Activated CD8-positive, alpha-beta T cell treated with anti-CD3 and anti-CD28 coated beads, Interleukin-2, amount 10 ng/mL, durations not matched to agents 7 days and 5 days (primary cell): ENCODE measurements at regions not wholly inside any gene's neighbourhood (a gene's known extent, or its start where the extent isn't known, plus 50 kb on each side); places are given as distances from the start of the nearest gene placed in this dataset.

Experiments used
- ATAC-seq: fragments of 150-1000 bp; cut with Tn5 transposase; one replicate; pipeline ENCODE4 v1.10.0; 2021; ENCODE audit warnings: moderate library complexity
- CTCF ChIA-PET: fragments of 350-600 bp; sonication (Branson Sonifier 250); formaldehyde crosslinking; loops from one replicate; lab custom pipeline; 2021; ENCODE audit warnings: antibody characterized with exemption; lab: Charles Lee
- POLR2A ChIA-PET: fragments of 350-600 bp; sonication (Branson Sonifier 250); formaldehyde crosslinking; loops from one replicate; lab custom pipeline; 2021; ENCODE audit warnings: antibody characterized with exemption; lab: Charles Lee
- DNase-seq: peaks from one replicate; pipeline ENCODE4 v3.0.0-alpha.2; 2020
- H3K27ac Mint-ChIP-seq: one replicate; pipeline ENCODE4 v1.8.0; 2021; ENCODE audit warnings: mild to moderate bottlenecking, mixed read lengths
- H3K27me3 Mint-ChIP-seq: one replicate; pipeline ENCODE4 v1.8.0; 2021; ENCODE audit warnings: low read depth, mixed read lengths
- H3K36me3 Mint-ChIP-seq: one replicate; pipeline ENCODE4 v1.8.0; 2021; ENCODE audit warnings: low read depth, mixed read lengths
- H3K4me1 Mint-ChIP-seq: one replicate; pipeline ENCODE4 v1.8.0; 2021; ENCODE audit warnings: low read depth, mixed read lengths
- H3K4me3 Mint-ChIP-seq: one replicate; pipeline ENCODE4 v1.8.0; 2021; ENCODE audit warnings: mild to moderate bottlenecking, mixed read lengths
- H3K9me3 Mint-ChIP-seq: one replicate; pipeline ENCODE4 v1.8.0; 2022; ENCODE audit warnings: mixed read lengths; ENCODE audit not compliant: insufficient read depth

- DNase-seq (no peak), ATAC-seq (no peak)
- H3K9me3 Mint-ChIP-seq, result no peaks in the 10 kb centered on the region
- CTCF ChIA-PET, result no interaction called here
- H3K36me3 Mint-ChIP-seq, result no peaks in the 10 kb centered on the region
- POLR2A ChIA-PET, result no interaction called here
- no peaks in the 10 kb centered on the region for H3K27me3 Mint-ChIP-seq
- H3K4me3 Mint-ChIP-seq, result no peak overlapping the region
- no peaks in the 10 kb centered on the region for H3K4me1 Mint-ChIP-seq
- H3K27ac Mint-ChIP-seq, result no peak overlapping the region
Observed at GRCh38 chr3:176491084-176491483, 706.2 kb downstream of the TBL1XR1 start.

DNA sequence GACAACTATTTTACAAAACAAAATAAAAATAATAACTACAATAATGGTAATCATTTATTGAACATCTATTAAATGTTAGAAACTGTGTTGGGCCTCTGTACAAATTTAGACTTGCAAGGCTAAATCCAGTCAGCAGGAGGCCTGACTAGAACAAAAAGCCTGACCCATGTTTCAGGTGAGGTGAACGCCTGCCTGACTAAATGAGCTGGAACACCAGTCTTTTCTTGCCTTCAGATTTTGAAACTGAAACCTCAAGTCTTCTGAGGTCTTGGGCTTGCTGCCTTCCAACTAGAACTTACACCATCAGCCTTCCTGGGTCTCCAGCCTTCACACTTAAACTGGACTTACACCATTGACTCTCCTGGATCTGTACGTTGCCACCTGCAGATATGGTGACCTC lies 706.9 kb downstream of the TBL1XR1 start:
- CTCF ChIA-PET, result no interaction called here
- no peak for DNase-seq

DNA sequence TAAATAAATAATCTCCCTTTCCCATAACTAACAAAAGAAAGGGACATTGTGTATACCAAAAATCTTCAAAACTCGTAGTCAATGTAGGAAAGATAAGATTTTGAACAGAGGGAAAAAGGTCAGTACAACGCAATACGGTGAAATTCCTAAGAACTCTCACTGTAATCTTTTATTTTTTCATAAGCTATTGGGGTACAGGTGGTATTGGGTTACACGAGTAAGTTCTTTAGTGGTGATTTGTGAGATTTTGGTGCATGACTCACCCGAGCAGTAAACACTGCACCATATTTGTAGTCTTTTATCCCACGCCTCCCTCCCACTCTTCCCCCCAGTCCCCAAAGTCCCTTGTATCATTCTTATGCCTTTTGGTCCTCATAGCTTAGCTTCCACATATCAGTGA lies 718.0 kb downstream of the TBL1XR1 start:
- no peaks in the 10 kb centered on the region for H3K27me3 Mint-ChIP-seq
- no peaks in the 10 kb centered on the region for H3K4me1 Mint-ChIP-seq
- no peaks in the 10 kb centered on the region for H3K36me3 Mint-ChIP-seq
- no peak for ATAC-seq
- DNase-seq, result no peak
- H3K27ac Mint-ChIP-seq, result no peak overlapping the region
- ChIA-PET CTCF (no interaction called here), POLR2A (no interaction called here)
- H3K9me3 Mint-ChIP-seq, result peaks cover 7% of the 10 kb centered on the region
- H3K4me3 Mint-ChIP-seq, result no peak overlapping the region

More for the DNA sequence above, 706.9 kb downstream of the TBL1XR1 start:
- no peaks in the 10 kb centered on the region for H3K4me1 Mint-ChIP-seq
- H3K9me3 Mint-ChIP-seq, result no peaks in the 10 kb centered on the region
- no peak overlapping the region for H3K4me3 Mint-ChIP-seq
- ATAC-seq, result no peak
- H3K27me3 Mint-ChIP-seq, result no peaks in the 10 kb centered on the region
- no peak overlapping the region for H3K27ac Mint-ChIP-seq
- POLR2A ChIA-PET, result no interaction called here
- H3K36me3 Mint-ChIP-seq, result no peaks in the 10 kb centered on the region

GRCh38 chr3:176469694-176470205 lies 727.5 kb downstream of the TBL1XR1 start:
- H3K27ac Mint-ChIP-seq, result no peak overlapping the region
- ChIA-PET POLR2A (no interaction called here), CTCF (no interaction called here)
- H3K4me3 Mint-ChIP-seq, result no peak overlapping the region
- no peaks in the 10 kb centered on the region for H3K27me3 Mint-ChIP-seq
- no peaks in the 10 kb centered on the region for H3K4me1 Mint-ChIP-seq
- no peaks in the 10 kb centered on the region for H3K36me3 Mint-ChIP-seq
- ATAC-seq, result no peak
- DNase-seq, result no peak
- no peaks in the 10 kb centered on the region for H3K9me3 Mint-ChIP-seq

GRCh38 chr3:176463610-176464009 lies 733.7 kb downstream of the TBL1XR1 start:
- no peak overlapping the region for H3K4me3 Mint-ChIP-seq
- ChIA-PET CTCF (no interaction called here), POLR2A (no interaction called here)
- no peaks in the 10 kb centered on the region for H3K27me3 Mint-ChIP-seq
- H3K9me3 Mint-ChIP-seq, result no peaks in the 10 kb centered on the region
- ATAC-seq, result no peak
- H3K4me1 Mint-ChIP-seq, result no peaks in the 10 kb centered on the region
- no peak for DNase-seq
- H3K27ac Mint-ChIP-seq, result no peak overlapping the region
- H3K36me3 Mint-ChIP-seq, result no peaks in the 10 kb centered on the region

DNA sequence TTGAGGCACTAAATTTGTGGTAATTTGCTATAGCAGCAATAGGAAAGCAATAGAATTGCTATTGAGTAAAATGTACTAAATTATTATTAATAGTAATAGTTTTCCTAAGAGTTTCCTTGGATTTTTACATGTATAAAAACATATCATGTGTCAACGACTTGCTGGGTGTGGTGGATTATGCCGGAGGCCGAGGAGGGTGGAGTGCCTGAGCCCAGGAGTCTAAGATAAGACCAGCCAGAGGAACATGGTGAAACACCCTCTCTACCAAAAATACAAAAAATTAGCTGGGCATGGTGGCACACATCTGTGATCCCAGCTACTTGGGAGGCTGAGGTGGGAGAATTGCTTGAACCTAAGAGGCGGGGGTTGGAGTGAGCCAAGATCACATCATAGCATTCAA lies 749.9 kb downstream of the TBL1XR1 start:
- H3K27me3 Mint-ChIP-seq, result no peaks in the 10 kb centered on the region
- no peaks in the 10 kb centered on the region for H3K9me3 Mint-ChIP-seq
- ATAC-seq, result no peak
- CTCF ChIA-PET, result no interaction called here
- H3K27ac Mint-ChIP-seq, result no peak overlapping the region
- POLR2A ChIA-PET, result no interaction called here
- no peak for DNase-seq
- no peaks in the 10 kb centered on the region for H3K4me1 Mint-ChIP-seq
- no peak overlapping the region for H3K4me3 Mint-ChIP-seq
- no peaks in the 10 kb centered on the region for H3K36me3 Mint-ChIP-seq

DNA sequence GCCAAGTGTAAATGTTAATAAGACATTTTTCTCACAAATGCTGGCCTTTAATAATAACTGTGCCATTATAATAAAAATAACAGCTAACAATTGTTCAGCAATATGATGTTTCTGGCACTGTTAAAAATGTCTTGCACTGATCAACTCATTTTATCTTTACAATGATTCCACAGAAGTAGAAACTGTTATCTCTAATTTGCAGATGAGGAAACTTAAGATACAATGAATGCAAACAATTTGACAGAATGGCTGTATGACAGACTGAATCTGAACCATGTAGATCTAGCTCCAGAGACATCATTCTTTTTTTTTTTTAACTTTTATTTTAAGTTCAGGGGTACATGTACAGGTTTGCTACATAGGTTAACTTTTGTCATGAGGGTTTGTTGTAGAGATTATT lies 755.0 kb downstream of the TBL1XR1 start:
- no peaks in the 10 kb centered on the region for H3K4me1 Mint-ChIP-seq
- H3K4me3 Mint-ChIP-seq, result no peak overlapping the region
- no peaks in the 10 kb centered on the region for H3K36me3 Mint-ChIP-seq
- H3K27ac Mint-ChIP-seq, result no peak overlapping the region
- ChIA-PET CTCF (no interaction called here), POLR2A (no interaction called here)
- no peak for DNase-seq
- no peak for ATAC-seq
- no peaks in the 10 kb centered on the region for H3K27me3 Mint-ChIP-seq
- no peaks in the 10 kb centered on the region for H3K9me3 Mint-ChIP-seq

- Mint-ChIP-seq H3K27ac (no peak overlapping the region), H3K27me3 (no peaks in the 10 kb centered on the region), H3K9me3 (no peaks in the 10 kb centered on the region), H3K36me3 (no peaks in the 10 kb centered on the region), H3K4me3 (no peak overlapping the region), H3K4me1 (no peaks in the 10 kb centered on the region)
- DNase-seq, result no peak
- POLR2A ChIA-PET, result no interaction called here
- CTCF ChIA-PET, result no interaction called here
- no peak for ATAC-seq
Observed at GRCh38 chr3:176439729-176440128, 757.6 kb downstream of the TBL1XR1 start.

DNA sequence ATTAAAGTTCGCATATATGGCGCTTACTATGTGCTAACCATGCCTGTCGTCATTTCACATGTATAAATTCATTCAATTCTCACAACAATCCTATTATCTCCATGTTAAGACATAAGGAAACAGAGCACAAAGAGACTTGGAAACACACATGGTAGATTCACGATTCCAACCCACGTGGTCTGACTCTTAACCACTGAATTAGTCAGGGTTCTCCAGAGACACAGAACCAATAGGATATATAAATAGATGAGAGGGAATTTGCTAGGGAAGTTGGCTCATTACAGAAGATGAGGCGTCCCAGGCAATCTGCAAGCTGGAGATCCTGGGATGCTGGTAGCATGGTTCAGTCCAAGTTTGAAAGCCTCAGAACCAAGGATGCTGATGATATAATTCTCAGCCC lies 765.3 kb downstream of the TBL1XR1 start:
- Mint-ChIP-seq H3K27ac (no peak overlapping the region), H3K4me1 (no peaks in the 10 kb centered on the region), H3K9me3 (no peaks in the 10 kb centered on the region), H3K36me3 (no peaks in the 10 kb centered on the region), H3K27me3 (no peaks in the 10 kb centered on the region), H3K4me3 (no peak overlapping the region)
- POLR2A ChIA-PET, result no interaction called here
- CTCF ChIA-PET, result no interaction called here
- DNase-seq (no peak), ATAC-seq (no peak)

GRCh38 chr3:176431038-176431418 lies 766.3 kb downstream of the TBL1XR1 start:
- no peak overlapping the region for H3K27ac Mint-ChIP-seq
- ATAC-seq, result no peak
- POLR2A ChIA-PET, result no interaction called here
- H3K4me3 Mint-ChIP-seq, result no peak overlapping the region
- no peaks in the 10 kb centered on the region for H3K4me1 Mint-ChIP-seq
- CTCF ChIA-PET, result no interaction called here
- H3K36me3 Mint-ChIP-seq, result no peaks in the 10 kb centered on the region
- H3K9me3 Mint-ChIP-seq, result no peaks in the 10 kb centered on the region
- no peak for DNase-seq
- no peaks in the 10 kb centered on the region for H3K27me3 Mint-ChIP-seq

DNA sequence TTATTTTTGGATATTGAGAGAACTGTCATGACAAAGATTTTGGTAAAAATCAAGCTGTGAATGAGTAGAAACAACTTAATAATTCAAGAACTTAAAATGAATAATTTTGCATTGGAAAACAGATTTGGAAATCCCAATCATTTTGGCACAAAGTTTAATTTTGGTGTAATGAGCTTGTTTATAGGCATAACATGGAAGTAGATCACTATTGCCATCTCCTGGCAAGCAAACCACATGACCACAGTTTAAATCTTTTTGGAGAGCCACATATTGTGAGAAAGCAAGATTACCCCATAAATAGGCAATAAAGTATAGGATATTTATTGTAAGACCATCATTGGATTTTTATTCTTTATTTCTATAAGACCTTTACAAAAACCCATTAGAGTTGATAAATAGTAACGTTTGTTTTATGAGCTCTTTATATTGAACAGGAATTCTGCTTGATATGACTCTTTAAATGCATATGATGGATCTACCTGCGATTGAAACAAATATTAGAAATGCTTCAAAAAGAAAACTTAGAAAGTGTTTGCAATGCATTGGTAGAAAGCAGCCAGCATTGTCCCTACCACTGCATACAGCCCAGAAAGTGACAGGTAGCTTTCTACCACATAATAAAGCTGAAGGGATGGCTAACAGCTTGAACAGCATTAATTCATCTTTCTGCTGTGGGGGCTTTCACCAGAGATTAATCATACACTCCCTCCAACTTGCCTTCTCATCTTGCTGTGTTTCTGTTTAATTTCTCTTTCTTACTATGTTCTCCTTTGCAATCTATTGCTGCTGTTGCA lies 766.8 kb downstream of the TBL1XR1 start:
- H3K36me3 Mint-ChIP-seq, result no peaks in the 10 kb centered on the region
- no peak for DNase-seq
- ChIA-PET POLR2A (no interaction called here), CTCF (no interaction called here)
- no peaks in the 10 kb centered on the region for H3K4me1 Mint-ChIP-seq
- no peak overlapping the region for H3K4me3 Mint-ChIP-seq
- no peak for ATAC-seq
- H3K9me3 Mint-ChIP-seq, result no peaks in the 10 kb centered on the region
- no peaks in the 10 kb centered on the region for H3K27me3 Mint-ChIP-seq
- H3K27ac Mint-ChIP-seq, result no peak overlapping the region

DNA sequence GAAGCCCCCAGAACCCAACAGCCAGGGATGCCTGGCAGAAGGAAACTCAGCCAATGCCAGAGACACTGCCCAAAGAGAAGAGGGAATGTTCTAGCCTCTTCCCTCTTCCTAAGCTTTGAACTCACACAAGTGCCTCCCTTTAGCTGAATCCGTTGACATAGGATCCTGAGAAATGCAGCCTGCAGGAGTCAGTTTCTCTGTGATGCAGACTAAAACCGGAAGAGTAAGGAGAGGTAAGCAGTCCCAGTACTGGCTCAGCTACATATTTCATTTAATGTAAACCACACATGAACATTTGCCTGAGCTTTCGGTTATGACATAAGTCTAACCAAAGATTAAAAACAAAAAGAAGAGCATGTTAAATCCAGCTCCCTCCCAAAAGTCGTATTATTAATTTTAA lies 768.7 kb downstream of the TBL1XR1 start:
- no peak for ATAC-seq
- H3K27ac Mint-ChIP-seq, result no peak overlapping the region
- H3K36me3 Mint-ChIP-seq, result no peaks in the 10 kb centered on the region
- no peak for DNase-seq
- H3K9me3 Mint-ChIP-seq, result no peaks in the 10 kb centered on the region
- POLR2A ChIA-PET, result no interaction called here
- H3K27me3 Mint-ChIP-seq, result no peaks in the 10 kb centered on the region
- no peaks in the 10 kb centered on the region for H3K4me1 Mint-ChIP-seq
- no peak overlapping the region for H3K4me3 Mint-ChIP-seq
- CTCF ChIA-PET, result no interaction called here

DNA sequence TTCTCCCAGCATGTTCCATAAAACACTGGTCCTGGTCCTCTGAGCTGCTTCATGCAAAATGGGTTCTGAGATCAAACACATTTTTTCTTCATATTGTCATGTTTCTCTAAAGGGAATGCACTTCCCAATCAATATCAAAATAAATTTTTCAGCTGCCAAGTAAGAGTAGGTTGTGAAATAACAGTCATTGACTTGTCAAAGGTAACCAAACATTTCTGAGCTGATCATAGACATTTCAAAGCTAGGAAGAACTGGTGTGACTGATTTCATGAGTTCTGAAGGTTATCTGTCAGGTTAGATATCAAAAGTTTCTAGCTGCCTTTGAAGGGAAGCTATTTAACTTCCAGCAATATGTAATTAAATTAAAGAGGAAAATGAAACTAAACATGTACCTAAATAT lies 770.9 kb downstream of the TBL1XR1 start:
- ChIA-PET CTCF (no interaction called here), POLR2A (no interaction called here)
- no peak for DNase-seq
- ATAC-seq, result no peak
- Mint-ChIP-seq H3K4me3 (no peak overlapping the region), H3K27ac (no peak overlapping the region), H3K27me3 (no peaks in the 10 kb centered on the region), H3K36me3 (no peaks in the 10 kb centered on the region), H3K9me3 (no peaks in the 10 kb centered on the region), H3K4me1 (no peaks in the 10 kb centered on the region)
